ENCODE measurements at regions not wholly inside any gene's neighbourhood (a gene's known extent, or its start where the extent isn't known, plus 50 kb on each side); places are given as distances from the start of the nearest gene placed in this dataset.

- Histone ChIP-seq H3K36me3 (ENCODE audit: control insufficient read depth, insufficient read depth, low read length) (no peaks in the 10 kb centered on the region), H3K4me3 (ENCODE audit: low read length) (peak overlapping the region; percentile 84), H3K4me1 (ENCODE audit: control insufficient read depth, insufficient read depth, low read length) (peaks cover 36% of the 10 kb centered on the region), H3K9me3 (replicated peaks; ENCODE audit: control insufficient read depth, low read depth, low read length) (no peaks in the 10 kb centered on the region), H3K27me3 (ENCODE audit: control insufficient read depth, insufficient read depth, low read length) (no peaks in the 10 kb centered on the region), H3K27ac (ENCODE audit: low read length) (peak overlapping the region; percentile 82)
- WGBS (ENCODE audit: insufficient coverage): under 1% methylated on average over 79 of the region's 84 CpGs
- DNase-seq: peak; percentile 85
Measured at GRCh38 chr2:134120733-134121630, 132.9 kb upstream of the MGAT5 start.

- Histone ChIP-seq H3K27ac (ENCODE audit: low read length) (no peak overlapping the region), H3K9me3 (replicated peaks; ENCODE audit: control insufficient read depth, low read depth, low read length) (no peaks in the 10 kb centered on the region), H3K36me3 (ENCODE audit: control insufficient read depth, insufficient read depth, low read length) (no peaks in the 10 kb centered on the region), H3K4me3 (ENCODE audit: low read length) (no peak overlapping the region), H3K27me3 (ENCODE audit: control insufficient read depth, insufficient read depth, low read length) (no peaks in the 10 kb centered on the region), H3K4me1 (ENCODE audit: control insufficient read depth, insufficient read depth, low read length) (peaks cover 36% of the 10 kb centered on the region)
- no peak for DNase-seq
- 20% methylated on average over 1 of the region's 3 CpGs for WGBS (ENCODE audit: insufficient coverage)
Measured at GRCh38 chr2:134122610-134123009, 131.3 kb upstream of the MGAT5 start.

GRCh38 chr2:134123332-134123731 is 130.5 kb upstream of the MGAT5 start:
- H3K36me3 ChIP-seq (ENCODE audit: control insufficient read depth, insufficient read depth, low read length): no peaks in the 10 kb centered on the region
- peaks cover 34% of the 10 kb centered on the region for H3K4me1 ChIP-seq (ENCODE audit: control insufficient read depth, insufficient read depth, low read length)
- no peak overlapping the region for H3K4me3 ChIP-seq (ENCODE audit: low read length)
- no peaks in the 10 kb centered on the region for H3K27me3 ChIP-seq (ENCODE audit: control insufficient read depth, insufficient read depth, low read length)
- no peaks in the 10 kb centered on the region for H3K9me3 ChIP-seq (replicated peaks; ENCODE audit: control insufficient read depth, low read depth, low read length)
- DNase-seq: no peak
- 88% methylated on average over 1 of the region's 2 CpGs for WGBS (ENCODE audit: insufficient coverage)
- no peak overlapping the region for H3K27ac ChIP-seq (ENCODE audit: low read length)

GRCh38 chr2:134124047-134124753 is 129.7 kb upstream of the MGAT5 start:
- peaks cover 29% of the 10 kb centered on the region for H3K4me1 ChIP-seq (ENCODE audit: control insufficient read depth, insufficient read depth, low read length)
- no CpG with 5 or more reads among the region's 3 CpGs for WGBS (ENCODE audit: insufficient coverage)
- DNase-seq: no peak
- no peaks in the 10 kb centered on the region for H3K27me3 ChIP-seq (ENCODE audit: control insufficient read depth, insufficient read depth, low read length)
- H3K9me3 ChIP-seq (replicated peaks; ENCODE audit: control insufficient read depth, low read depth, low read length): no peaks in the 10 kb centered on the region
- no peak overlapping the region for H3K4me3 ChIP-seq (ENCODE audit: low read length)
- no peaks in the 10 kb centered on the region for H3K36me3 ChIP-seq (ENCODE audit: control insufficient read depth, insufficient read depth, low read length)
- H3K27ac ChIP-seq (ENCODE audit: low read length): no peak overlapping the region

GRCh38 chr2:134127496-134127895 is 126.4 kb upstream of the MGAT5 start:
- WGBS (ENCODE audit: insufficient coverage): 80% methylated on average over 3 of the region's 7 CpGs
- peaks cover 18% of the 10 kb centered on the region for H3K4me1 ChIP-seq (ENCODE audit: control insufficient read depth, insufficient read depth, low read length)
- H3K9me3 ChIP-seq (replicated peaks; ENCODE audit: control insufficient read depth, low read depth, low read length): no peaks in the 10 kb centered on the region
- H3K4me3 ChIP-seq (ENCODE audit: low read length): no peak overlapping the region
- no peaks in the 10 kb centered on the region for H3K27me3 ChIP-seq (ENCODE audit: control insufficient read depth, insufficient read depth, low read length)
- DNase-seq: no peak
- H3K36me3 ChIP-seq (ENCODE audit: control insufficient read depth, insufficient read depth, low read length): peaks cover 4% of the 10 kb centered on the region
- no peak overlapping the region for H3K27ac ChIP-seq (ENCODE audit: low read length)

GRCh38 chr2:134128746-134129145 is 125.1 kb upstream of the MGAT5 start:
- Histone ChIP-seq H3K4me1 (ENCODE audit: control insufficient read depth, insufficient read depth, low read length) (peaks cover 12% of the 10 kb centered on the region), H3K27me3 (ENCODE audit: control insufficient read depth, insufficient read depth, low read length) (no peaks in the 10 kb centered on the region), H3K36me3 (ENCODE audit: control insufficient read depth, insufficient read depth, low read length) (peaks cover 4% of the 10 kb centered on the region), H3K9me3 (replicated peaks; ENCODE audit: control insufficient read depth, low read depth, low read length) (no peaks in the 10 kb centered on the region), H3K4me3 (ENCODE audit: low read length) (no peak overlapping the region), H3K27ac (ENCODE audit: low read length) (no peak overlapping the region)
- no peak for DNase-seq
- 82% methylated on average over 6 of the region's 6 CpGs for WGBS (ENCODE audit: insufficient coverage)

- Histone ChIP-seq H3K4me1 (ENCODE audit: control insufficient read depth, insufficient read depth, low read length) (peaks cover 6% of the 10 kb centered on the region), H3K4me3 (ENCODE audit: low read length) (no peak overlapping the region), H3K27ac (ENCODE audit: low read length) (no peak overlapping the region)
Measured at GRCh38 chr2:134129900-134130537, 123.9 kb upstream of the MGAT5 start.

GRCh38 chr2:134131681-134132489 is 122.0 kb upstream of the MGAT5 start:
- no peak for DNase-seq
- WGBS (ENCODE audit: insufficient coverage): 25% methylated on average over 1 of the region's 7 CpGs
- no peak overlapping the region for H3K27ac ChIP-seq (ENCODE audit: low read length)
- no peaks in the 10 kb centered on the region for H3K27me3 ChIP-seq (ENCODE audit: control insufficient read depth, insufficient read depth, low read length)
- H3K4me1 ChIP-seq (ENCODE audit: control insufficient read depth, insufficient read depth, low read length): peaks cover 8% of the 10 kb centered on the region
- H3K36me3 ChIP-seq (ENCODE audit: control insufficient read depth, insufficient read depth, low read length): peaks cover 4% of the 10 kb centered on the region
- no peaks in the 10 kb centered on the region for H3K9me3 ChIP-seq (replicated peaks; ENCODE audit: control insufficient read depth, low read depth, low read length)
- H3K4me3 ChIP-seq (ENCODE audit: low read length): no peak overlapping the region

More at GRCh38 chr2:134129900-134130537, 123.9 kb upstream of the MGAT5 start:
- Histone ChIP-seq H3K27me3 (ENCODE audit: control insufficient read depth, insufficient read depth, low read length) (no peaks in the 10 kb centered on the region), H3K36me3 (ENCODE audit: control insufficient read depth, insufficient read depth, low read length) (peaks cover 4% of the 10 kb centered on the region), H3K9me3 (replicated peaks; ENCODE audit: control insufficient read depth, low read depth, low read length) (no peaks in the 10 kb centered on the region)
- 95% methylated on average over 32 of the region's 42 CpGs for WGBS (ENCODE audit: insufficient coverage)
- no peak for DNase-seq

GRCh38 chr2:134132490-134132857 is 121.4 kb upstream of the MGAT5 start:
- Histone ChIP-seq H3K36me3 (ENCODE audit: control insufficient read depth, insufficient read depth, low read length) (peaks cover 4% of the 10 kb centered on the region), H3K4me3 (ENCODE audit: low read length) (no peak overlapping the region), H3K9me3 (replicated peaks; ENCODE audit: control insufficient read depth, low read depth, low read length) (no peaks in the 10 kb centered on the region), H3K27me3 (ENCODE audit: control insufficient read depth, insufficient read depth, low read length) (no peaks in the 10 kb centered on the region), H3K27ac (ENCODE audit: low read length) (no peak overlapping the region), H3K4me1 (ENCODE audit: control insufficient read depth, insufficient read depth, low read length) (peaks cover 13% of the 10 kb centered on the region)
- WGBS (ENCODE audit: insufficient coverage): 60% methylated on average over 1 of the region's 3 CpGs
- no peak for DNase-seq

All from muscle of leg (tissue), 3 donors.